CD14-positive monocyte (primary cell): ENCODE measurements at regions not wholly inside any gene's neighbourhood (a gene's known extent, or its start where the extent isn't known, plus 50 kb on each side); places are given as distances from the start of the nearest gene placed in this dataset.

Source experiments
- DNase-seq, 3 donors: peaks; one replicate each; pipeline ENCODE4 v3.0.0-alpha.2; 2011 to 2022
- H2AFZ ChIP-seq: 2 replicates; pipeline ENCODE4 v1.6.0; 2012; ENCODE audit warnings: mild to moderate bottlenecking, low read depth, low read length, inconsistent platforms; ENCODE audit not compliant: insufficient read depth, poor library complexity, severe bottlenecking
- H3K27ac ChIP-seq, 2 donors: 1 replicate in 1 of 2; 2 replicates in 1 of 2; pipeline ENCODE4 v1.5.1; 2012 to 2013; ENCODE audit warnings: low read length in 2 of 2, control low read depth in 1 of 2, inconsistent platforms in 1 of 2, low read depth in 1 of 2, mild to moderate bottlenecking in 1 of 2
- H3K27me3 ChIP-seq, 2 donors: one replicate each; pipeline versions ENCODE4 v1.6.0 to v1.6.1; 2011 to 2013; ENCODE audit warnings: low read length in 2 of 2; ENCODE audit not compliant: control insufficient read depth in 2 of 2, insufficient read depth in 2 of 2
- H3K36me3 ChIP-seq, 2 donors: replicated peaks in 1 of 2; 1 replicate in 1 of 2; 2 replicates in 1 of 2; pipeline versions ENCODE4 v1.5.1 to v1.6.1; 2012 to 2013; ENCODE audit warnings: low read length in 2 of 2, control low read depth in 1 of 2, inconsistent platforms in 1 of 2, mild to moderate bottlenecking in 1 of 2; ENCODE audit not compliant: insufficient read depth in 2 of 2, control insufficient read depth in 1 of 2
- H3K4me1 ChIP-seq, 2 donors: 1 replicate in 1 of 2; 2 replicates in 1 of 2; pipeline versions ENCODE4 v1.5.1 to v1.6.1; 2012 to 2013; ENCODE audit warnings: low read length in 2 of 2, control low read depth in 1 of 2, inconsistent platforms in 1 of 2, mild to moderate bottlenecking in 1 of 2, moderate library complexity in 1 of 2; ENCODE audit not compliant: insufficient read depth in 2 of 2, control insufficient read depth in 1 of 2
- H3K4me2 ChIP-seq: replicated peaks from 2 replicates; pipeline ENCODE3; 2012; ENCODE audit warnings: low read length, moderate library complexity, mild to moderate bottlenecking; ENCODE audit not compliant: poor library complexity, severe bottlenecking; ENCODE audit errors: extremely low read depth
- H3K4me3 ChIP-seq, 3 experiments: fragments of 200-600 bp in 1 of 3; sonication (generic) in 1 of 3; replicated peaks in 1 of 3; 1 replicate in 2 of 3; 2 replicates in 1 of 3; pipeline ENCODE4 v1.5.1; 2011 to 2013; ENCODE audit warnings: low read length in 3 of 3, mild to moderate bottlenecking in 3 of 3, control low read depth in 2 of 3, low read depth in 2 of 3, inconsistent platforms in 1 of 3, moderate library complexity in 1 of 3
- H3K79me2 ChIP-seq: 2 replicates; pipeline ENCODE4 v1.6.0; 2012; ENCODE audit warnings: mild to moderate bottlenecking, control low read depth, inconsistent platforms, low read length, moderate library complexity; ENCODE audit not compliant: insufficient read depth
- H3K9ac ChIP-seq: 2 replicates; pipeline ENCODE4 v1.6.0; 2017; ENCODE audit warnings: low read length, mild to moderate bottlenecking; ENCODE audit not compliant: insufficient read depth, poor library complexity, severe bottlenecking
- H3K9me3 ChIP-seq, 2 donors: replicated peaks in 1 of 2; 1 replicate in 1 of 2; 2 replicates in 1 of 2; pipeline versions ENCODE4 v1.5.1 to v1.6.1; 2012 to 2013; ENCODE audit warnings: low read length in 2 of 2, control low read depth in 1 of 2; ENCODE audit not compliant: control insufficient read depth in 1 of 2, insufficient read depth in 1 of 2
- H4K20me1 ChIP-seq: 2 replicates; pipeline ENCODE4 v1.6.0; 2012; ENCODE audit warnings: mild to moderate bottlenecking, low read length, control low read depth, moderate library complexity; ENCODE audit not compliant: insufficient read depth
- H3K27ac Mint-ChIP-seq, 7 donors: one replicate each; pipeline ENCODE4 v1.8.0; 2020; ENCODE audit warnings: mild to moderate bottlenecking in 7 of 7, mixed read lengths in 7 of 7, moderate library complexity in 6 of 7, inconsistent platforms in 2 of 7
- H3K27me3 Mint-ChIP-seq, 3 donors: one replicate each; pipeline ENCODE4 v1.8.0; 2021 to 2022; ENCODE audit warnings: low read depth in 3 of 3, mild to moderate bottlenecking in 3 of 3, mixed read lengths in 3 of 3, moderate library complexity in 3 of 3, inconsistent platforms in 1 of 3
- H3K36me3 Mint-ChIP-seq, 2 donors: one replicate each; pipeline ENCODE4 v1.8.0; 2020; ENCODE audit warnings: mixed read lengths in 2 of 2, inconsistent platforms in 1 of 2, mild to moderate bottlenecking in 1 of 2
- H3K4me1 Mint-ChIP-seq: one replicate; pipeline ENCODE4 v1.8.0; 2020; ENCODE audit warnings: mild to moderate bottlenecking, mixed read lengths
- H3K4me3 Mint-ChIP-seq, 2 donors: one replicate each; pipeline ENCODE4 v1.8.0; 2020; ENCODE audit warnings: mild to moderate bottlenecking in 2 of 2, mixed read lengths in 2 of 2, moderate library complexity in 1 of 2
- H3K9me3 Mint-ChIP-seq, 7 donors: one replicate each; pipeline ENCODE4 v1.8.0; 2020 to 2022; ENCODE audit warnings: mixed read lengths in 7 of 7, mild to moderate bottlenecking in 6 of 7, moderate library complexity in 6 of 7, inconsistent platforms in 2 of 7
- WGBS: methylation state at CpG from one replicate; pipeline ENCODE4 v1.1.5; 2013; ENCODE audit warnings: missing lambda C conversion rate; ENCODE audit not compliant: insufficient coverage; 5-methylcytosine and 5-hydroxymethylcytosine counted together
- intact Hi-C, 2 donors: fragments of 100-400 bp; cut with micrococcal nuclease; formaldehyde crosslinking; loops; one replicate each; pipeline versions ENCODE4 v1.15.0 to v1.15.1; 2023
- TF ChIP-seq, protein P1 (sequence below): fragments of 200-600 bp; IDR thresholded peaks from one replicate; pipeline ENCODE4 v1.8.0; 2022; ENCODE audit warnings: antibody characterized with exemption, mild to moderate bottlenecking

DNA sequence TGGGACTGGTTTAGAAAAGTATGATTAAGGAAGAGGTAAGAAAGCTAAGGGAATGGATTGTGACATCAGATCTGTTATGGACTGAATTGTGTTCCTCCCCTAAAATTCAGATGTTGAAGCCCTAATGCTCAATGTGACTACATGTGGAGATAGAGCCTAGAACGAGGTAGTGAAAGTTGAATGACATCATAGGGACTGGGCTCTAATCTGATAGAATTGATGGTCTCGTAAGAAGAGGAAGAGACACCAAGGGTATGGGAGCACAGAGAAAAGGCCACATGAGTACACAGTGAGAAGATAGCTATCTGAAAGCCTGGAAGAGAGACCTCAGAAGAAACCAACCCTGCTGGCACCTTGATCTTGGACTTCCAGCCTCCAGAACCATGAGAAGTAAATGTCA is 178.3 kb downstream of the TRIB2 start:
- Mint-ChIP-seq H3K27ac (no peak overlapping the region), H3K36me3 (no peaks in the 10 kb centered on the region)

DNA sequence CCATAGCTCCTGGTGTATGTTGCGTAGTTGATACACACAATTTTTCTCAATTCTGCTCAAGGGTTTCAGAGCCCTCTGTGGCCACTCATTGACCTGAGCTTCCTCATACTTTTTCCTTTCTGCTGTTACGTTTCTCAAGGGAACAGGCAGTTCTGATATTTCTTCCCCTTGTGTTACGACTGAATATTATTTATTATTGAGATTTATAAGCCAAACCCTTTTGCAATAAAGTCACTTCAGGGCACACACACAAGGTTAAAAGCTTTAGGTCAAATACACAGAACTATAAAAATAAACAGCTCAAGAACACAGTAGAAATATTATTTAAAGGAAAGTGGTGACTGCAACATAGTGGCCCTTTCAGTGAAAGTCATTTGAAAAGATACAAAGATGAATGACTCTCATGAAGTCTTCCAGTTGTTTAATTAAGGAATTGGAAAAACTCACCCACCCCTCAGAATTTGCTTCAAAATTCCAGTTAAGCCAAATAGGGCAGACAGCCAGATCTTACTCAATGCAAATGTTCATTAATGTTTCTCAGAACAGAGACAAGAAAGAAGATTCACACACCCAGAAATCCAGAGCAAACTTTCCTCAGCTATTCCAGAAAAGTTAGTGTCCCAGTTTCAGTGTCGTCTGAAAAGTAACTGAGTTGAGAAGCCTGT is 179.7 kb downstream of the TRIB2 start:
- intact Hi-C loops, result no loop called here
- Histone ChIP-seq H3K4me2 (no peak overlapping the region), H3K9ac (no peak overlapping the region), H3K4me1 (no peaks in the 10 kb centered on the region), H4K20me1 (no peaks in the 10 kb centered on the region), H3K27me3 (no peaks in the 10 kb centered on the region), H3K9me3 (peaks cover 0 to 6% of the 10 kb centered on the region in 2 donors), H3K36me3 (no peaks in the 10 kb centered on the region), H3K4me3 (no peak overlapping the region), H3K27ac (no peak overlapping the region), H2AFZ (no peak overlapping the region), H3K79me2 (no peaks in the 10 kb centered on the region)
- DNase-seq, result no peak
- no peak overlapping the region for H3K27ac Mint-ChIP-seq
- H3K9me3 Mint-ChIP-seq, result peaks cover 0 to 14% (median 7%) of the 10 kb centered on the region in 7 donors
- no peak overlapping the region for H3K4me3 Mint-ChIP-seq
- H3K4me1 Mint-ChIP-seq, result no peaks in the 10 kb centered on the region
- H3K27me3 Mint-ChIP-seq, result peaks cover 1 to 4% (median 3%) of the 10 kb centered on the region in 3 donors
- 75% methylated on average over 1 of the region's 4 CpGs for WGBS
- no peaks in the 10 kb centered on the region for H3K36me3 Mint-ChIP-seq
- TF ChIP-seq, protein P1, sequence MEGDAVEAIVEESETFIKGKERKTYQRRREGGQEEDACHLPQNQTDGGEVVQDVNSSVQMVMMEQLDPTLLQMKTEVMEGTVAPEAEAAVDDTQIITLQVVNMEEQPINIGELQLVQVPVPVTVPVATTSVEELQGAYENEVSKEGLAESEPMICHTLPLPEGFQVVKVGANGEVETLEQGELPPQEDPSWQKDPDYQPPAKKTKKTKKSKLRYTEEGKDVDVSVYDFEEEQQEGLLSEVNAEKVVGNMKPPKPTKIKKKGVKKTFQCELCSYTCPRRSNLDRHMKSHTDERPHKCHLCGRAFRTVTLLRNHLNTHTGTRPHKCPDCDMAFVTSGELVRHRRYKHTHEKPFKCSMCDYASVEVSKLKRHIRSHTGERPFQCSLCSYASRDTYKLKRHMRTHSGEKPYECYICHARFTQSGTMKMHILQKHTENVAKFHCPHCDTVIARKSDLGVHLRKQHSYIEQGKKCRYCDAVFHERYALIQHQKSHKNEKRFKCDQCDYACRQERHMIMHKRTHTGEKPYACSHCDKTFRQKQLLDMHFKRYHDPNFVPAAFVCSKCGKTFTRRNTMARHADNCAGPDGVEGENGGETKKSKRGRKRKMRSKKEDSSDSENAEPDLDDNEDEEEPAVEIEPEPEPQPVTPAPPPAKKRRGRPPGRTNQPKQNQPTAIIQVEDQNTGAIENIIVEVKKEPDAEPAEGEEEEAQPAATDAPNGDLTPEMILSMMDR, result no peak

More for the DNA sequence above, 178.3 kb downstream of the TRIB2 start:
- no peak overlapping the region for H3K4me3 ChIP-seq
- H3K4me2 ChIP-seq, result no peak overlapping the region
- no peaks in the 10 kb centered on the region for H3K79me2 ChIP-seq
- no peak overlapping the region for H3K4me3 Mint-ChIP-seq
- no peaks in the 10 kb centered on the region for H3K4me1 ChIP-seq
- intact Hi-C loops, result no loop called here
- no peak overlapping the region for H3K27ac ChIP-seq
- TF ChIP-seq, protein P1, result no peak
- no peaks in the 10 kb centered on the region for H3K36me3 ChIP-seq
- WGBS, result 42% methylated on average over 2 of the region's 2 CpGs
- peaks cover 0 to 6% of the 10 kb centered on the region in 2 donors for H3K9me3 ChIP-seq
- H3K9ac ChIP-seq, result no peak overlapping the region
- peaks cover 0 to 14% (median 7%) of the 10 kb centered on the region in 7 donors for H3K9me3 Mint-ChIP-seq
- H4K20me1 ChIP-seq, result no peaks in the 10 kb centered on the region
- no peaks in the 10 kb centered on the region for H3K4me1 Mint-ChIP-seq
- no peaks in the 10 kb centered on the region for H3K27me3 ChIP-seq
- no peak for DNase-seq
- no peak overlapping the region for H2AFZ ChIP-seq
- peaks cover 1 to 4% (median 3%) of the 10 kb centered on the region in 3 donors for H3K27me3 Mint-ChIP-seq
